Suppressor macrophage treated with lipopolysaccharide for 1 hour (primary cell): ENCODE measurements at regions not wholly inside any gene's neighbourhood (a gene's known extent, or its start where the extent isn't known, plus 50 kb on each side); places are given as distances from the start of the nearest gene placed in this dataset.
"Not testable (repeated sequence)": the region's sequence is repeated elsewhere in the genome, so short reads cannot be mapped to it uniquely, and the experiment has no call there.

Source experiments
- DNase-seq, 3 donors: peaks; one replicate each; pipeline ENCODE4 v3.0.0-alpha.2; 2020 to 2022

GRCh38 chr3:106125321-106125720 lies 256.5 kb upstream of the CBLB start:
- peak in 1 of 3 donors; percentile 14 for DNase-seq

DNA sequence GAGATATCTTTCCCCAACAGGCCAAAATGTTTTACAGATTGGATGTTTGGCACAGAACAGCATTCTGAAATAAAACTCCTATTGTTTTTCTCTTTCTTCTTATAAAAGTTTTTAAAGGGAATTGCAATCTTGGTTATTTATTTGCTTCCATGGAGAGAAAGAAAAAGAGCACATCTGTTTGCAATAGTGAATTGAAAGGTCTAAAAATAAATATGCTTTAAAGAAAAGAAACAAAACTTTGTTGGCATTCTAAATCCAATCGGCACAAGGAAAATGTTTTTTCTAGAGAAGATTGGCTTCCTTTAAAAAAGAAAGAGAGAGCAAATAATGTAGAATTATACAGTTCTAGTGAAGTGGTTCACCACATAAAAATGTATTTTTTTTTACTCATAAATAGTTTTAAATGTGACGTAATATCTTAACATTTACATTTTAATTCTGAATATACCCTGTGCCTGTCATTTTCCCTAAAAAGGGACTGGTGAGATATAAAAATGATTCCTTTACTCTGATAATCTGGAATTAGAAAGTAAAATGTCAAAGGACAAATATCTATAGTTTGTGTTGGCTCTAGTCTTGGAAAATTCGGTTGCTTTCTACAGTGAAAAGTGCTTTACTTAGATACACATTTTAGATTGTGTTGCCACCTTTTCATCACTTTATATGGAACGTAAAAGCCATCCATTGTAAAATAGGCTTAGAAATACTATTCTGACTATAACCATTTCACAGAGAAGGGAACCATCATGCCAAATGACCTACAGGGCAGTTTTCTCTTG lies 257.4 kb upstream of the CBLB start:
- peak in 1 of 3 donors; percentile 13 for DNase-seq

DNA sequence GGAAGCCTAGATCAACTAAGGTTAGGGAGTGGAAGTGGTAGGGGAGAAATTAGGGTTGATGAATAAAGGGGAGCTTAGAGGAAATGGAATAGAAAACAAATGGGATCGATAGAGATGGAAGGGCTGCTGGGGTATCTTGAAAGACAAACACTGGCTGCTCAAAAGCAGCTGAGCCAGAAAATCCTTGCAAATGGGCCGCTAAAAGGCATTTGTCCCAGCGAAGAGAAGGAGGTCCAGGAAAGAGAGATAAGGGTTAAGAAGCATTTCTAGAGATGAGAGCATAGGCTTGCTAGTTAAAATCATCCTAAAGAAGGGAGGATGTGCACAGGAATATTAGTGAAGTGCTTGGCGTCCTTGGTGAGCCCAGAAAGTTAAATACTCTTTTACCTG lies 258.0 kb upstream of the CBLB start:
- no peak for DNase-seq

- no peak for DNase-seq
Observed at GRCh38 chr3:106129939-106130338, 261.1 kb upstream of the CBLB start.

DNA sequence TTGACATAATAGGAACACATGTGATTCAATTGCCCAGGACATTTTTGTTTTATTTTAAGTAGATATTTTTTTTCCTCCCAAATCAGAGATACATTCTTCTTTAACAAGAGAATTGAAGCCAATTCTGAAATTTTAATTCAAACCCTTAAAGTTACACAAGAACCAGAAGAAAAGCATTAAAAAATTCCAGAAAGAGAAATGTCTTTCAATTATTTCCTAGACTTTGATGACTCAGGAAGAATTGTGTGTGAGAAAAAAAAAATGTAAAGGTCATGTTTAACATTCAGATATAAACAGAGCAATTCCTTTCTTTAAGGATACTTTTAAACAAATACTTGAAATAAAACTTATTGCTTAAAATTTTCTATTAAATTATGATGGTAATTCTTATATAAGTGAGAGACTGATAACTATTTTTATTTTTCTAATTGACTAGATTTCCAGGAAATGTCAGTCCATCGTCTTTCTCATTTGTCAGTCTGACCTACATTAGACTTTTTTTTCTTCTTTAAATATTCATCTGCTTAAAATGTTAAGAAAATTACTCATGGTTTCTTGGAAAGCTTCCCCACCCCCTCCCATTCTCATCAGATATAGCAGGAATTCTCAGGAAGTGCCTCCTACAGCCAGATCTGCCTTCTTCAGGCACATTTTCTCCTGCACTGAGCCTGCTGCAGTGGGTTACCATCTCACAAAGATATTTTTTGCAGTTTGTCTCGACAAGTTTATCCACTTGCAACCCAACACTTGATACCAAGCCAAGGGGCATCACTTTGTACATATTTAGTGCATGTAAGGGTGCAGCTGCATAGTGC lies 261.8 kb upstream of the CBLB start:
- peak in 1 of 3 donors; percentile 18 for DNase-seq

GRCh38 chr3:106135451-106136160 lies 266.8 kb upstream of the CBLB start:
- DNase-seq: no peak

GRCh38 chr3:106139826-106140225 lies 271.0 kb upstream of the CBLB start:
- no peak for DNase-seq

DNA sequence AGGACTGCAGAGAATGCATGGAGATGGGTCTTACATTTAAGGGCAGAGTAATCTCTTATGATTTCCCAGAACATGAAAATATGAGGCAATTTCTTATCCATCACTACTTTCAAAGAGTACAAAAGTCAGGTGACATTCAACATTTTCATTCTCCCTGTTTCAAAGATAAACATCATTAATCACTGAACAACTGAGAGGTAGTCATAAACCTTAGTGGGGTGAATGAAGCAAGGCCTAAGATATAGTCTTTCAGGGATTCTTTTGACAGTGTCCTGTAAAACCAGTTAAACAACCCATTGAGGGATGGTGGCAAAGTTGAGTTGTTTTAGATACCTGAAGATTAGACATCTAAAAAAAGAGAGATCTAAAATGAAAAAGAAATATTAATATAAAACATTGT lies 271.6 kb upstream of the CBLB start:
- DNase-seq: no peak

DNA sequence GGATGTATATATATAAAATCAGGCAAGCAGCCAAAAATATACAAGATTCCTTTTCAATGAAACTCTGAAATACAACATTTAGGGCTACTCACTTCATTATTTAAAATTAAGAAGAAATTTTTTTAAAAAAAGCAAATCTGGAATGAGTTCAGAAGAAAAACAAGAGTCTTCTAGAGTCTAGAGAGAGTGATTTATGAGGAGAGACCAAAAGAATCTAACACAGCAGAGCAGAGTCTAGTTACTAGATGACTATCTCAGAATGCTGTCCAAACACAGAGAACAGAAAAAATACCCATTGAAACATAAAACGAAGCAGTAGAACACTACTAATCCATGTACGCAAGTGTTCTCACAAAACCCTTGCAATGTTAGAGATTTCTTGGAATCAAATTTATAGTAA lies 275.2 kb upstream of the CBLB start:
- no peak for DNase-seq

GRCh38 chr3:106148440-106149082 lies 279.7 kb upstream of the CBLB start:
- DNase-seq: not testable (repeated sequence)

GRCh38 chr3:106157411-106157810 lies 288.6 kb upstream of the CBLB start:
- DNase-seq: no peak

DNA sequence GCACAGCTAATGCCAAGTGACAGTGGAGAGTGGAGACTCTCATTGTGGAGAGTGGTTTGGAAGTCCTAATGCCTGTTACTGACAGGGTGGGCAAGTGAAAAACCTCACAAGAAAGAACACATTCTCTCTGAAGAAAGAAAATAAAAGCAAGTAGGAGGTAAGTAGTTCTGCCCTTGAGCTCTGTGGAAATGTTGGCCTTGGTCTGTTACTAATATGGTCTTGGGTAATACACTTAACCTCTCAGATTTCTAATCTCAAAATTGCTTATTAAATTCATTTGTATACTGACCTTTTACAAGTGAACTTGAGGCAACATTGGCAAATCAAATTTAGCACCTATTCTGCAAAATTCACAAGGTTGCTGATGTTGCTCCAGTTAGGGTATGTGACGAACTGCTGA lies 291.6 kb upstream of the CBLB start:
- DNase-seq: no peak

- no peak for DNase-seq
Observed at GRCh38 chr3:106161246-106161645, 292.4 kb upstream of the CBLB start.

DNA sequence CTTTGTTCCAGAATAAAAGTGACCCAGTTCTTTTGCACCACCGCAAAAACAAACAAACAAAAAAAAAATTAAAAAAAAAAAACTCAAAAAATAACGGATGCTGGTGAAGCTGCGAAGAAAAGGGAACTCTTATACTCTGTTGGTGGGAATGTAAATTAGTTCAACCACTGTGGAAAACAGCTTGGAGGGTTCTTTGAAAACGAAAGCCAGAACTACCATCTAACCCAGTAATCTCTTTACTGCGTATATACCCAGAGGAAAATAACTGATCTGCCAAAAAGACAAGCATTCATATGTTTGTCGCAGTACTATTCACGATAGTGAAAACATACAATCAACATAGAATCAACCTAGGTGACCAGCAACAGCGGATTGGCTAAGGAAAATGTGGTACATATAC lies 298.9 kb upstream of the CBLB start:
- no peak for DNase-seq

- no peak for DNase-seq
Observed at GRCh38 chr3:106168962-106169750, 300.3 kb upstream of the CBLB start.

GRCh38 chr3:106170636-106171035 lies 301.8 kb upstream of the CBLB start:
- no peak for DNase-seq

GRCh38 chr3:106172101-106172500 lies 303.3 kb upstream of the CBLB start:
- DNase-seq: no peak

GRCh38 chr3:106172780-106173179 lies 304.0 kb upstream of the CBLB start:
- DNase-seq: peak in 1 of 3 donors; percentile 16

- no peak for DNase-seq
Observed at GRCh38 chr3:106175276-106175675, 306.5 kb upstream of the CBLB start.

DNA sequence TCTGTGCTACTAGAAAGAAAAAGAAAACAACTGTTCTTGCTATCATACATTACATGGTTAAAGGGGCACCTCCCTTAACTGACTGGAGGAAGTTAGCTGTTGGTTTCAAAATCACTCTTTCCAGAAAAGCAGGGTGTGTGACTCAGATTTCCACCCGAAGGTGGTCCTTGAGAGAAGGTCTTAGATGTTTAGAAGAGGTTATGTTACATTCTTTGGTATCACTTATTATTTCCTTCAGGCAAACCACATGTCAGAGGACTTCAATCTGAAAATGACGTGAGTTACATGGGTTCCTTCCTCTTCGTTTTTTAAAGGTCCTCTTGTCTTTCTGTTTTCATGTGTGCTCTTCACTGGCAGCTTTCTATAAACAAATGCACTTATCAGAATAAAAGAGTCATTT lies 307.9 kb upstream of the CBLB start:
- DNase-seq: peak; percentile 5 to 29 (median 18)

DNA sequence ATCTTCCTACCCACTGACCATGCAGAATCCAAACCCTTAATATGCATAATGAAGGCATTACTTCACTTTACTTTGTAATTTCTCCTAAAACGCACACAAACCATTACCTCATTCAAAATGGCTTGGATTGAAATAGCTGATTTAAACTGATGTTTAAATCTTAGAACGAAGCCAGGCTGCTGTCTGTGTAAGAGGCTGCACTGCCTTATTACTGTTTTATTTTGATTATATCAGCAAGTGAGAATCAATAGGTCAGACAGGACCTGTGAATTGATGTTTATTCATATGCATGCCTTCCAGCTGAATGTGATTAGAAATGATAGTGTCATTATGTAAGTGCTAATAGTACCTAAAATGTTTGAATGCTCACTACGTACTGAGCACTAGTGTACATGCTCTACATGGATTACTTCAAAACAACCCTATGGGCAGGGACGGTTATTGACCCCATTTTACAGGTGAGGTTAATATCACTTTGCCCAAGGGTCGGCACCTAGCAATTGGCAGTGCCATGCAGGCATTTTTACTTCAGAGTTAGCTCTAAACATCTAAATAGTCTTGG lies 314.2 kb upstream of the CBLB start:
- DNase-seq: no peak
